22Rv1 (cell line): ENCODE measurements at regions not wholly inside any gene's neighbourhood (a gene's known extent, or its start where the extent isn't known, plus 50 kb on each side); places are given as distances from the start of the nearest gene placed in this dataset.

Experiments used
- ZFX ChIP-seq: fragments of 450-650 bp; IDR thresholded peaks from 2 replicates; pipeline ENCODE4 v1.6.1; 2017; ENCODE audit warnings: antibody characterized with exemption, borderline replicate concordance
- TF ChIP-seq, protein P1 (sequence below): fragments of 450-650 bp; IDR thresholded peaks from 2 replicates; pipeline ENCODE4 v1.5.1; 2017; ENCODE audit warnings: mild to moderate bottlenecking

DNA sequence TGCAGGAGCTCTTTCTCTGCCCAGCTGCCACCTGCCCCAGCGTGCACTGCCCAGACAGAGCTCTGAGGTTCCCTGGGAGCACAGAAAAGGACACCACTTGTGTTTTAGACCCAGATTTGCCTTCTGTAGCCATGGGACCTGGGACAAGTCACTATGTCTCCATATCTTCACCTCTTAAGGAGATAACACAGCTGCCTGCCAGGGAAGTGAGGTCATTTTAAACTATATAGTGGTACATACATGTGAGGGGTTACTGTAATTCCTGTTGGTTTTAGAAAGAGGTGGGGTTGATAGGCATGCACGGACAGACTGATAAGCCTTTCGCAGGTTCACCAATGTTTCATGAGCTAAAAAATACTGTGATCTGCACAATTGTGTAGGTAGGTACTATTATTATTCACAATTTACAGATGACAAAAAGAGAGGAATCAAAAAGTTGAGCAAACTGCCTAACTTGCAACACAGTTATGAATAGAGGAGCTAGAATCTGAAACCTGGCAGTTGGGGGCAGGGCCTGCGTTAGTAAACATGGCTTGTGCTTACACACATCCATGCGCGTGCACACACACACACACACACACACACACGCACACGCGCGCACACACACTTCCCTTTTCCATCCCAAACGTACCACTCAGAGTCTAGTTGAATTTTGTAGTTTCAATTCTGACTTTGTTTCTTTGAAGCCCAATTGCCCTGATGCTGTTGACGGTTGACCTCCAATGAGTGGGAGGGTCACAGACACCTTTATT is 193.6 kb downstream of the FAM43A start:
- TF ChIP-seq, protein P1, sequence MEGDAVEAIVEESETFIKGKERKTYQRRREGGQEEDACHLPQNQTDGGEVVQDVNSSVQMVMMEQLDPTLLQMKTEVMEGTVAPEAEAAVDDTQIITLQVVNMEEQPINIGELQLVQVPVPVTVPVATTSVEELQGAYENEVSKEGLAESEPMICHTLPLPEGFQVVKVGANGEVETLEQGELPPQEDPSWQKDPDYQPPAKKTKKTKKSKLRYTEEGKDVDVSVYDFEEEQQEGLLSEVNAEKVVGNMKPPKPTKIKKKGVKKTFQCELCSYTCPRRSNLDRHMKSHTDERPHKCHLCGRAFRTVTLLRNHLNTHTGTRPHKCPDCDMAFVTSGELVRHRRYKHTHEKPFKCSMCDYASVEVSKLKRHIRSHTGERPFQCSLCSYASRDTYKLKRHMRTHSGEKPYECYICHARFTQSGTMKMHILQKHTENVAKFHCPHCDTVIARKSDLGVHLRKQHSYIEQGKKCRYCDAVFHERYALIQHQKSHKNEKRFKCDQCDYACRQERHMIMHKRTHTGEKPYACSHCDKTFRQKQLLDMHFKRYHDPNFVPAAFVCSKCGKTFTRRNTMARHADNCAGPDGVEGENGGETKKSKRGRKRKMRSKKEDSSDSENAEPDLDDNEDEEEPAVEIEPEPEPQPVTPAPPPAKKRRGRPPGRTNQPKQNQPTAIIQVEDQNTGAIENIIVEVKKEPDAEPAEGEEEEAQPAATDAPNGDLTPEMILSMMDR: no peak
- no peak for TF ChIP-seq ZFX
